HS-5 (cell line): ENCODE measurements at regions not wholly inside any gene's neighbourhood (a gene's known extent, or its start where the extent isn't known, plus 50 kb on each side); places are given as distances from the start of the nearest gene placed in this dataset.

Source experiments
- DNase-seq: peaks from one replicate; pipeline ENCODE4 v3.0.0-alpha.2; 2012; ENCODE audit warnings: low read depth

DNA sequence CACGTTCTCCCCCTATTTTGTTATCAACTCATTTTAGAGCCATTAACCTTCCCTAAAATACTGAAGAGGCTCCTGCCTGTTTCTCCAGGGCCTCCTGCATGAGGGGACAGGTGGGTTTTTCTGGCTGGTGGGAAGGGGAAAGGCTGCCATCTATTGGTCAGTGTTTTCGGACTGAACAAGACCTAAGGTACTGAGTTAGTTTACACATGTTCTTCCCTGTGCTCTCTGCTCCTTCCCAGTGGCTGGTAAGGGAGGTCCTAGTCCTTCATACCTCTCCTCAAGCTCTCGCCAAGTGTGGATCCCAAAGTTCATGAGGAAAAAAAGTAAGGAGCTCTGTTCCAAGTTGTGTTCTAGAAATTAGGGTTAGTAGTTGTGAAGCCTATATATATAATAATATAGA lies 357.5 kb downstream of the FSCB start:
- DNase-seq = no peak

DNA sequence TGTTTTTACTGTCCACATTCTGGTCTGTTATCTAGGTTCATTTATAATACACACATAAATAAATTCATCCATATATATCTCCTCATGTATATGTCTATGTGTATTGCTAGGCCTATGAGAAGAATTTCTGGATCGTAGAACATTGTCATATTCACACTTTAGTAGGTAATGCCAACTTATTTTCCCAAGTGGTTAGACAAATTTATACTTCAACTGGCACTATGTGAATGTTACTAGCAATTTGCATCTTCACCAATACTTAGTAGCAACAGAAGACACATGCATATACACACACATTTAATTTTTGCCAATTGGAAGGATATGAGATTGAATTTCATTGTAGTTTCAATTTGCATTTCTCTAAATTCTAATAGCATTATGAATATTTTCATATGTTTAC lies 365.1 kb downstream of the FSCB start:
- DNase-seq = no peak

DNA sequence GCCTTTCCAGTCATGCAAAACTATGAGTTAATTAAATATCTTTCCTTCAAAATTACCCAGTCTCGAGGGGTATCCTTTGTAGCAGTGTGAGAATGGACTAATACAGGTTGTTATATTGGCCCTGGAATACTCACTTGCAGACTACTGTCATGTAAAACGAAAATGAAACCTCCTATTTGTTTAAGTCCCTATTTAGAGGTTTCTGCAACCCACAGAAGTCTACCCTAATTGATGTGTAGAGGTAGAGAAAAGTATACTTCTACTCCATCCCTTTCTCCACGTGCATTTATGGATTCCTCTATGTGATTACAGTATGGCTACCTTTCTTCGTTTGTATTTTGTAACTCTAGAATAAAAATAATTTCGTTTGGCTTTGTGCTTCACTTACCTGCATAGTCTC lies 371.1 kb downstream of the FSCB start:
- DNase-seq = no peak

DNA sequence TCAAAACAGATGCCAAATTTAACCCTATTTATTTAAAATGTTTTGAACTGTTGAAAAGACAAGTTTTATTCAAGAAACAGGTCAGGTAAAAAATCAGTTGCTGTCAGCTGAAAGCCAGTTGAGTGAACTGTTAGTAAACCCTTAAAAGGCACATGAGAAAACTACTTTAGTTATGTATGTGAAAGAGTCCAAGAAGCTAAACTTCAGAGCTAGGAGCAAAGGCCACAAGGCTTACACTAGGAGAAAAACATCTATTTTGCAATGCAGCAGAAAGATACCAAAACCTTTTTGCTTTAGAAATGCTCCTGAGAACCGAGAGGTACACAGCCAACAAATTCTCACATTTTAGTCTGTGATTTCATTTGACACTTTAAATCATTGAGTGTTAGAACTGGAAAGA lies 375.2 kb downstream of the FSCB start:
- no peak for DNase-seq

DNA sequence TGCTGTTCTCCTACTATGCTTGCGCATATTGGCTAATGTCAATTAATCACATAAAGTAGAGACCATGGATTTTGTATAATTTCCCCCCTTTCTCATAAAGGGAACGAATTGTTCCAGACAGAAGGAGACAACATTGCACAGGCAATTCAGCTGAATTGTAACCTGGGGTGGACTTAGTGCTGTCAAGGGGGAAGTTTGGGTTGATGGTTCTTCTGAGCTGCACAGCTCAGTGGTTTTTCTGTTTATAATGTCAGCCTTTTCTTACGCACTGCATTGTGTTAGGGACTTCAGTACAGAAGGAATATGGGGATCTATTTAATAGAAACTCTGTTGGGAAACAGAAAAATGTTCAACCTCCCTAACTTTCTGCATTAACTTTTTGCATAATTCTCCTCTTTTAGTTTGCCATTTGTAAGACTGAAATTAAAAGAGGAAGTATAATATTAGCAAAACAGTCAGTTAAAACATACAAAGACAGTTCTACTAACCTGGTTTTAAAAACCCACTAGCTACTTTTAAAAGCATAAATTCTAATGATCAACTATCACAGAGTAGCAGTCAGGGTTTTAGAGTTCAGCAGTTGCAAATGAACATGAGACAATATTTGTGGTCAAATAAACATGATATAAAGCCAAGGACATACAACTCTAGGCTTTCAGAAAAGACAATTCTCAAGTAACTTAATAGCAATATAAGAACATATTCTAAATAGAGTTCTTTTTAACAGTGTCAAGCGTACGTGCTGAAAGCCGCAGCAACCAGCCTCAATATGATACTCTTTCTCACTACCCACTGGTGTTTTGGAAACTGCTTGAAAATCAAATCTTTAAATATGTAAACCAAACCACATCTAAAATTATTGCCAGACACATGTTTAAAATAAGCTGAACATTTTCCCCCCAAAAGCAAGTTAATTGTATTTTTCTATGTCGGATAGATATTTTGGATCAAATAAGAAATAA lies 393.0 kb downstream of the FSCB start:
- DNase-seq = no peak

DNA sequence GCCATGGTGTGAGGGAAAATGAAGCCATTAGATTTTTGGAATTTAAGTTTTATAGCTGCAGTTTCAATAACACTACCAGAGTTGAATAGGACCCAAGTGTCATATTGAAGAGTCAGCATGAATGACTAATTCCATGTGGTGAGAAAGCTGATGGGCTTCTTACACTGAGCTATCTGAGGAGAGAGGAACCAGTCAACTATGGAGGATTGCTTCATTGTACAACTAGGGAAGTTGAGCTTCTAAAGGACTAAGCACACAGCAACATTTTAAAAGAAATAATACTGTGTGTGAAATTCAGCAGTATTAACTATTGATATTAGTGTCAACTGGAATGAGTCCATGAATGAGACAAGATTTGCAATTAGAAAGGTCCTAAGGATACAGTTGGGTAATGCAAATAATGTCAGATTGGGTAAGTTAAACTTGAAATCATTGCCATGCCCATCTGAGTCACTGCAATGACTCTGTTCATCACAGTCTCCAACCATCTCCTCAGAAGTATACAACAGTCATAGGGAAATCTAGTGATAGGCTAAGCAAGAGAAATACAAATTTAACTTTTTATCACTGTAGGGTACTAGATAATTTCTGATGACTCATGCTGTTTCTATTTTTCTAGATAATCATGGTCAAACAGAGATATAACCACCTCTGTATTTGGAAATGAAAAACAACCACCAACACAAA lies 394.2 kb downstream of the FSCB start:
- no peak for DNase-seq

DNA sequence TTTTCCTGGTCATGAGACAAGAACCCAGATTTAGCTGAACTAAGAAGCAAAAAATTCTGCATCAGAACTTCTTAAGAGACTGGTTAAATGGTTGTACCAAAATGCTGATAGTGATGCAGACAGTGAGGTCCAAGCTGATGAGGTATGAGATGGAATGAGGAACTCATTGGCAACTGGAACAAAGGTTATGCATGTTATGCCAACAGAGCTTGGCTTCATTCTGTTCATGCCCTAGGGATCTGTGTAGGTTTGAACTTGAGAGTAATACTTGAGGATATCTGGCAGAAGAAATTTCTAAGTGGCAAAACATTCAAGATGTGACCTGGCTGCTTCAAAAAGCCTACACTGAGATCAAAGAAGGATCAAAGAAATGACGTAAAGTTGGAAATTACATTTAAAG lies 398.0 kb downstream of the FSCB start:
- DNase-seq = no peak

DNA sequence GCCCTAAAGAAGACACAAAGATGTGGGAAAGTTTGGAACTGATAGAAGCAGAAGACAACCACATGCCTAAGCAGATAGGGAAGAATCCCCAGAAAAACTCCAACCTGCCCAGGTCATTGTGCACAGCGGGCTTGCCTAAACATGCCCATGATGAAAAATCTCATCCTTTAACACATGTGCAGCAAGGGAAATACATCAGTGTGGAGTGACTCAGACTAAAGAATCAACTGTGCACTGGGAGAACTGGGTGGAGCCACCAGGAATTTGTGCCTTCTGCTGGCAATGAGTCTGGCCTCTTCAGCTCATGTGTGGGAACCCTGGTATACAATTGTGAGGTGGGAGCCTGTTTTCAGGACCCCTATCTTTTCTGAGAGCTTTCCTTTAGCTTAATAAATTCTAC lies 398.5 kb downstream of the FSCB start:
- DNase-seq = peak; percentile 11

DNA sequence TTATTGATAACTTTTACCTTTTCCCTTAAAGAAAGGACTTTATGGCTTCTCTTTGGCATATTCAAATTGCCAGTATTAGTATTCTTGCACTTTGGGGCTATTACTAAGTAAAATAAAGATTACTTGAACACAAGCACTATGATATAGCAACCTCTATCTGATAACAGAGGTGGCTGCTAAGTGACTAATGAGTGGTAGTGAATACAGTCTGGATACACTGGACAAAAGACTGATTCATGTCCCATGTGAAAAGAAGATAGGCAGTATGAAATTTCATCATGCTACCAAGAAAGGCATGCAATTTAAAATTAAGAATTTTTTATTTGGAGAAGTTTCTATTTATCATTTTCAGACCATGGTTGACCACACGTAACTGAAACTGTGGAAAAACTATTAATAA lies 399.9 kb downstream of the FSCB start:
- DNase-seq = no peak

DNA sequence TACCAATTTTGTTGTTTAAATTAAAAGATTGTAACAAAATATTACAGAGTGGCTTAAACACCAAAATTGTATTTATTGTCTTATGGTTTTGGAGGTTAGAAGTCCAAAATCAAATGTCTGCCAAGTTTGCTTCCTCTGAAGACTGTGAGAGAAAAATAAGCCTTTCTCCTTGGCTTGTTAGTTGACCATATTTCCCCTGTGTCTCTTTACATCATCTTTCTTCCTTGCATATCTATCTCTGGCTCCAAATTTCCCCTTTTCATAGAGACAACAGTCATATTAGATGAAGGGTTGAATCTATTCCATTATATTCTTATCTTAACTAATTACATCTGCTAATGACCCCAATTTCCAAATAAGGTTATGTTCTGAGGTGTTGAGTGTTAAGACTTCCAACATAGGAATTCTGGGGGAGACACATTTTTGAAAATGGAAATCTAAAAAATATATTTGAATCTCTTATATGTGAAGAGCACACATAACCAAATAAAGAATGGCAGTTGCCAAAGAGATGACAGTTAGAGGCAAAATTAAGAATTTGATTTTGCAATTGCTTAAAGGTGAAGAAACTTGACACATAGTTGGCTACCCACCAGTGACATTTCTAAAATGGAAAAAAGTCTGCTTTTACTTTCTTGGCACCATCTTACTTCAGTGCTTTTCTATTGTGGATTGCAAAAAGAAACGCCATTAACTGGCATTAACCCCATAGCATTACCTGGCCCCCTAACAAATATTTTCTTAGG lies 407.2 kb downstream of the FSCB start:
- no peak for DNase-seq

DNA sequence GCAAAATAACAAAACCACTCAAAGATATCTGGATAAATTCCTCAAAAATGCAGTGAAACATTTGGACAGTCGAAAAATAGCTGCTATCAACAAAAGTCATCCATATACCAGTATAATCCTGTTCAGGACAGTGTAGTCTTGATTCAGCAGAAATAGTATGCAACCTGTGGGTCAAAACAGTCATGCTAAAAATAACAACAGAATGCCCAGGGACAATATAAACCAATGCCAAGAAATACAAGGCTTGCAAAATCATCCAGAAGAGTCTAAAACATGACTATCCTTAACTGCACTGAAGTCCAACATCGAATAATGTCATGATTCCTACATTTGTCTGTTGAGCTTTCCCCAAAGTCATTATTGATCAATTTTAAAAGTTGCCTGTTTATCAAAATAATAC lies 425.9 kb downstream of the FSCB start:
- DNase-seq = no peak

DNA sequence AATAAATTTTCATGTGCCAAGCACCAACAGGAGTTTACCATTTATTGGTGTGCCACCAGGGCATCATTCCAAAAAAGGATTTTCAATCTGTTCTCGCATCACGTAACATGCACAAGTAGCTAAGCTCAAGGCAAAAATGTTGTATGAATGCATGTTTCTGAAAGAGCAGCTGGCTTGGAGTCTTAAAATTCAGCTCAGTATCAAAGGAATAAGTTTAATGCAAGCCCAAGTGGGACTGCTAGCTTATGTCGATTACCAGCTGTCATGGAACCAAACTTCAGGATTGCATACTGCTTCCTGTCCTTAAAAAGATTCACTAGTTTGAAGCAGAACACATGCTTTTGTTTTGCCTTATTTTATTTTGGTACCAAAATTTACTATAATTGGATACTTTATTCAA lies 437.0 kb downstream of the FSCB start:
- no peak for DNase-seq

DNA sequence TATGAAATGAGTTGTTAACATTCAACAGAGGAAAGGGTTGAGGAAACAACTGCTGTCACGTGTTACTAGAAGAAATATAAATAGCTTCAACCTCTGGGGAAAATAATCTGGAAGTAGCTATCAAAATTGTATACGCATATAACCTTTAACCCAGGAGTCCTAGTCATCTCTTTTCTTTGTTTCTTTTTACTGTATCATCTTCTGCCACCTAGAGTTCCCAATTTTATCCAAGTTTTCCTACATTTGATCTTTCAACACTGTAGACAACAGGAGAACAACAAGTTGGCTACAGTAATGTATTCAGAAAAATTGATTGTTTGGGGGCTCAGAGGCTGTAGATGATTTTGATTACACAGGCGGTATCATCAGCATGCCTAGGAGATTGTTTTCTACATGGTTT lies 453.7 kb downstream of the FSCB start:
- no peak for DNase-seq

DNA sequence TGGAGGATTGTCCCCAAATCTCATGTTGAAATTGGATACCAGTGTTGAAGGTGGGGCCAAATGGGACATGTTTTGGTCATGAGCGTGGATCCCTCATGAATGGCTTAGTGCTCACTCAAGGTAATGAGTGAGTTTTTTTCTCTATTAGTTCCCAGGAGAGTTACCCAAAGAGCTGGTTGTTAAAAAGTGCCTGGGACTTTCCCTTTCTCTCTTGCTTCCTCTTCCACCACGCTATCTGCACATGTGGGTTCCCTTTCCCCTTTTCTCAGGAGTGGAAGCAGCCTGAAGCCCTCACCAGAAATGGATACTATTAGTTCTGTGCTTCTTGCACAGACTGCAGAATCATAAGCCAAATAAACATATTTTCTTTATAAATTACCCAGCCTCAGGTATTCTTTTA lies 465.4 kb downstream of the FSCB start:
- no peak for DNase-seq

DNA sequence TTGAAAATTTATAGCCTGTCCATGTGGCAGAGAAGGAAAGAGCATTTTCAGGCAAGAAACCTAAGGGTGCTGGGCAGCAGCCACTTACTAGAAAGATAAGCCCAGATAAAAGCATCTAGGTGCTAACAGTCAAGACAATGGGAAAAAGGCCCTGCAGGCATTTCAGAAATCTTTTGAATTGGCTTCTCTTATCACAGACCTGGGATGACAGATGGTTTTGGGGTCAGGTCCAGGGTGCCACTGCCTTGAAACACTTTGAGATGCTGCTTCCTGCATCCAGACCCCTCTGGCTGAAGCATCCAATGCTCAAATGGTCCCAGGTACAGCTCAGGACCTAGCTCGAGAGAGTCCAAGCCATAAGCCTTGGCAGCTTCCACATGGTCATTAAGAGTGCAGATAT lies 466.5 kb downstream of the FSCB start:
- DNase-seq = no peak

DNA sequence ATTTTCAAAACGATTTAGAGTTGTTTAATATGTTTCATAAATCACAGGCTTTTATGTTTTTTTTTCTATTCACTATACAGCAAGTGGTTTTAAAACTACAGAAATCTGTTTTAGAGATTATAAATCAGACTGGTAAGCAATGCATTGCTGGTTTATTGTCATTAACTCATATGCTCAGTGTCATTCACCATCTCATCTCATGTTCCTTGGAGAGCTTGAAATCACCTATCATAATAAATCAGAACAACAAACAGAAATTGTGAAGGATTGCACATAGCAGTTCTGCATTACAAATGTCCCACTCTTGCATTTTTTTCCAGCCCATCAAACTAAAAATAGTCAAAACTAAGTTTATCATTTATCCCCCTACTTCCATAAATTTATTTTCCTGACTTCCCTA lies 470.8 kb downstream of the FSCB start:
- no peak for DNase-seq

DNA sequence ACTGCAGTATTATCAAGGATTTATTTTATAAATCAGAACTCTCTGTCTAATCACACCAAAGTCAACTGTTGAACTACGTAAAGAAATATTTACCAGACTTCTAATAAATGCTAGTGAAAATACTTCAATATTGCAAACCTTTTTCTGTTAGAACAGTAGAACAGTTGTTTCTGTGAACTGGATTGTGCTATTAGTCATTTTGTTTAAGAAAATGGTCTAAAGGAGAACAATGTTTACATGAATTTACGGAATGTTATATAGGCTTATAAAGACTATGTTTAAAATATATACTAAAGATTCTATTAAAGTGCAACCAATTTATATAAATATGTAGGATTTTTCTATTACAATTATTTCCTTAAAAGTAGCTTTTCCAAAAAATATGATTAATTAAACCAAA lies 471.4 kb downstream of the FSCB start:
- DNase-seq = no peak

DNA sequence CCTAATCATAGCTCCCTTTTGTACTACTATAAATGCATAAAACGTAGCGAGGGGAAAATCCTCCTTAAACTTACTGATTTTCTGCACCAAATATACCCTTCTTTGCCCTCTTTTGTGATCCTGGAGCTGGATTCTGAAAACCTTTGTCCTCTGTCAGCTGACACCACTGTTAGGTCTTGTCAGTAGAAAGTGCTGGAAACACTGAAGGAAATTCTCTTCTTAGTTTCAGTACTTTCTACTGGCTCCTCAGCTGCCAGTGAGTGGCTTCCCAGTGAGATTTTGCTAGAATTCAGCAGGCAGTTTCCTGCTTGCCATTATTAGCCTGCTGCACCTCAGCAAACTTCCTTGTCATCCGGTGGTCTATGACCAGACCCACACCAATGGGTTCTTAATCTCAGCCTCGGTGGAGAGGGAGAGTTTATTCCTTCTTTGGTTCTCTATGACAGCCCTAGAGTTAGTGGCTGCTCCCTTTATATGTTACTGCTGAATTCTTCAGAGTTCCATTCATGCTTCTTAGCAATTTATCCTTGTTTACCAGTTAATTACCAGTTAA lies 476.2 kb downstream of the FSCB start:
- DNase-seq = no peak

DNA sequence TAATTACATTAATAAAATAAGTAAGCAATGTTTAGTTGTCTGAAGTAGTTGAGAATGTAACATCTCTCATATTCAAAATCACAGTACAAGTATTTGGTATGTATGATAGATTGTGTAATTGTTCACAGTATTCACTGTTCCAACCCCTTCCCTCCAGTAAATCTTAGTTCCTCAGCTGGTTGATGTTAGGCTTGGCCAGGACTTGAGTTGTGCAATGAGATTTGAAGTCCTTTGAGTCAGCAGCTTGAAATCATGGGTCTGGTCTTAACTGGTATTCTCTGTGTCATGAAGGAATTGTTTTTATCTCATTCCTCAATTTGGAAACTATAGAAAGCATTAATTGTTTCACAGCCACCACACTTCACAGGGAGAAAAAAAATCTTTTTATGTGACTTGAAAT lies 477.1 kb downstream of the FSCB start:
- peak; percentile 32 for DNase-seq

DNA sequence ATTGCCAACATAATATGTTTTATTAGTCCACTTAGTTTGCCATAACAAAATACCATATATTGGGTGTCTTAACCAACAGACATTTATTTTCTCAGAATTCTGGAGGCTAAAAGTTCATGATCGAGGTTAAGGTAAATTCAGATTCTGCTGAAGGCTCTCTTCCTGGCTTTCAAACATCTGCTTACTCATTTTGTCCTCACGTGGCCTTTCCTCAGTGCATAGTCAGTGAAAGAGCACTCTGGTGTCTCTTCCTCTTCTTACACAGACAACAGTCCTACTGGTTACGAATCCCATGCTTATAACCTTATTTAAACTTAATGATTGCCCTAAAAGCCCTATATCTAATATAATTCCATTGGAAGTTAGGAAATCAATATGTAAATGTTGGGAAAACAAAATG lies 479.7 kb downstream of the FSCB start:
- no peak for DNase-seq

DNA sequence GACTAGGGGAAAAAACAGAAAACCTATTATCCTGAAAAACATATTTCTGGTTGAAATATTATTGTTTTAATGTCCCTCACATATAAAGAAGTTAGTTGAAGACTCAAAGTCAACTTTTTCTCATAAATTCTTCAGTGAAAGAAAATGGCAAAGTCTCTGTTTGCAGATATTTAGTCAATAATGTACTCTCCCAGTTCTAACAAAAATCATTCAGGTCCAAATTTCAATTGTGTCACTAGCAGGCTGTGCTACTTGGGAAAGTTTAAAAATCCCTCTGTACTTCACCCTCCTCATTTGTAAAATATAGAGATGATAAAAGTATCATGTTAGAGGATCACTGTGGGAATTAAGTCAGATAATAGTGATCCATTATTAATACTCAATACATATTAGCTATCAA lies 496.5 kb downstream of the FSCB start:
- DNase-seq = no peak

DNA sequence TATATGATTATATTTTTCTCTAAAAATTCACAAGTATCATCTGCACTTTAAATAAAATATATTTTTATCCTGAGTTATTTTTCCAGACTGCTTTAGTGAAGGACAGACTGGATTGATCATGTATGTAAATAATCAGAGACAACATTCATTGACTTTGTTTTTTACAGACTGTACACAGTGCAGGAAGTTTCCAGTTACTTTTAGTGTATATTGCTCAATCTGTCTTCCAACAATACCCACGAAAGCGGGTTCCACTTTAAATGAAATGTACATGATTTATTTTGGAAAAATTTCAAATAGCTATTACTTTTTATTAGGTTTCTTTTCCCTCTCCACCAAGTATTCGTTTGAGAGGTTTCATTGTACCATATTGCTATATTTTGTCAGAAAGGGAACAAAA lies 497.0 kb downstream of the FSCB start:
- no peak for DNase-seq

DNA sequence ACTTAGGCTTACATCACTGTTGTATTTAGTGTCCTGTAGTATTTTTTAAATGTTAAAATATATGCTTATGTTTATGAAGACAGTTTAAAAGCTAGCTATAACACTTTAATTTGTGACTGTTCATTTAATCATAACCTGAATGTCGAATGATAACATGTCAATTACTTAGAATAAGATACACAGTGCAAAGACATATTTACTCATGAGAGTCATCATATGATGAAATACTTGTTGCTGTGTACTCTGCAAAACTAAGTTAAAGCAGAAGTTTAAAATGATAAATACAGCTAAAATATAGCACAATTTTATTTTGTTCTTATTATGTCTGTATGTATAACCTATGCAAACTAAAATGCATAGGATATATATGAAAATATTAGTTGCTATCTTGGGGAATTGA lies 497.4 kb downstream of the FSCB start:
- DNase-seq = no peak
